Breast epithelium (tissue), 3 donors: ENCODE measurements at regions not wholly inside any gene's neighbourhood (a gene's known extent, or its start where the extent isn't known, plus 50 kb on each side); places are given as distances from the start of the nearest gene placed in this dataset.

Experiments used
- CTCF ChIP-seq, 3 donors: fragments of 450-650 bp; IDR thresholded peaks; one replicate each; pipeline ENCODE4 v1.5.1; 2016 to 2017; ENCODE audit warnings: antibody characterized with exemption in 3 of 3, mild to moderate bottlenecking in 3 of 3, moderate library complexity in 3 of 3
- POLR2A ChIP-seq: fragments of 450-650 bp; IDR thresholded peaks from one replicate; pipeline ENCODE4 v1.6.1; 2016; ENCODE audit warnings: antibody characterized with exemption, mild to moderate bottlenecking, moderate library complexity

- TF ChIP-seq CTCF (IDR thresholded peaks at IDR 0.05): no peak
- TF ChIP-seq POLR2A: no peak
Observed at GRCh38 chr11:45094958-45095690, 51.3 kb upstream of the PRDM11 start.
